HCT116 (cell line): ENCODE measurements at regions not wholly inside any gene's neighbourhood (a gene's known extent, or its start where the extent isn't known, plus 50 kb on each side); places are given as distances from the start of the nearest gene placed in this dataset.
"Not testable (repeated sequence)": the region's sequence is repeated elsewhere in the genome, so short reads cannot be mapped to it uniquely, and the experiment has no call there.

Experiments
- ATAC-seq: fragments of 200-7000 bp; cut with Tn5 transposase; 2 replicates; pipeline ENCODE4 v1.9.1; 2020; ENCODE audit warnings: mild to moderate bottlenecking, moderate library complexity
- BruUV-seq: library from RNA; stranded (reverse); fragments of 400-500 nt; replicated peaks from 2 replicates; lab custom pipeline; 2021; lab: Mats Ljungman, UMichigan
- CTCF ChIA-PET: fragments of 300-600 bp; sonication (Branson Sonifier 250); formaldehyde crosslinking; loops from one replicate; lab custom pipeline; 2021; ENCODE audit warnings: antibody characterized with exemption; lab: Charles Lee
- POLR2A ChIA-PET: fragments of 300-600, 350-600 bp; sonication (Branson Sonifier 250); formaldehyde crosslinking; loops from one replicate; lab custom pipeline; 2021; ENCODE audit warnings: antibody characterized with exemption; lab: Charles Lee
- RAD21 ChIA-PET, 2 experiments: fragments of 300-600 bp; sonication (Branson Sonifier 250); formaldehyde crosslinking; loops; one replicate each; lab custom pipeline; 2023; ENCODE audit warnings: low total read pairs in 2 of 2; ENCODE audit not compliant: uncharacterized antibody in 2 of 2, unreplicated experiment in 2 of 2, low non-redundant PET in 1 of 2; lab: Charles Lee
- DNase-seq: peaks from one replicate; pipeline ENCODE4 v3.0.0-alpha.2; 2010; ENCODE audit warnings: low read depth, low spot score
- H2AFZ ChIP-seq: fragments of 200-600 bp; shearing (Covaris generic), sonication (generic); 2 replicates; pipeline ENCODE4 v1.6.1; 2017; ENCODE audit warnings: low read depth, mixed run types, mixed read lengths, antibody characterized with exemption, low read length; ENCODE audit not compliant: poor library complexity, severe bottlenecking
- H3K27ac ChIP-seq: 2 replicates; pipeline ENCODE4 v1.5.1; 2012; ENCODE audit warnings: low read depth, low read length
- H3K27me3 ChIP-seq: fragments of 200-600 bp; sonication (generic); 2 replicates; pipeline ENCODE4 v1.6.1; 2016; ENCODE audit warnings: mixed run types, low read length, mixed read lengths; ENCODE audit not compliant: insufficient read depth
- H3K36me3 ChIP-seq, 2 experiments: fragments of 200-500 bp in 1 of 2; fragments of 200-600 bp in 1 of 2; sonication (Bioruptor generic) in 1 of 2; sonication (generic) in 1 of 2; 2 replicates each; pipeline versions ENCODE4 v1.5.1 to v1.6.1; 2014 to 2016; ENCODE audit warnings: low read length in 2 of 2, inconsistent platforms in 1 of 2, mixed read lengths in 1 of 2, mixed run types in 1 of 2; ENCODE audit not compliant: insufficient read depth in 2 of 2, control insufficient read depth in 1 of 2
- H3K4me1 ChIP-seq, 2 experiments: fragments of 200-600 bp in 1 of 2; sonication (generic) in 1 of 2; 2 replicates each; pipeline versions ENCODE4 v1.5.1 to v1.6.1; 2012 to 2017; ENCODE audit warnings: low read length in 2 of 2, inconsistent platforms in 1 of 2, mild to moderate bottlenecking in 1 of 2, mixed read lengths in 1 of 2, mixed run types in 1 of 2, moderate library complexity in 1 of 2; ENCODE audit not compliant: insufficient read depth in 2 of 2, control insufficient read depth in 1 of 2
- H3K4me2 ChIP-seq: fragments of 200-600 bp; sonication (generic); 2 replicates; pipeline ENCODE4 v1.6.1; 2017; ENCODE audit warnings: mixed run types, low read length, mixed read lengths
- H3K4me3 ChIP-seq, 2 experiments: fragments of 200-600 bp in 1 of 2; sonication (generic) in 1 of 2; replicated peaks in 1 of 2; 2 replicates each; pipeline ENCODE4 v1.5.1; 2011 to 2016; ENCODE audit warnings: low read length in 2 of 2, control low read depth in 1 of 2, low read depth in 1 of 2, mild to moderate bottlenecking in 1 of 2, mixed read lengths in 1 of 2, mixed run types in 1 of 2
- H3K79me2 ChIP-seq: fragments of 200-600 bp; sonication (generic); 2 replicates; pipeline ENCODE4 v1.6.1; 2017; ENCODE audit warnings: mild to moderate bottlenecking, mixed run types, low read length, moderate library complexity, mixed read lengths; ENCODE audit not compliant: insufficient read depth
- H3K9ac ChIP-seq: fragments of 200-600 bp; sonication (generic); 2 replicates; pipeline ENCODE4 v1.6.1; 2016; ENCODE audit warnings: low read length, mixed read lengths
- H3K9me2 ChIP-seq: fragments of 200-600 bp; sonication (generic), shearing (Covaris generic); 2 replicates; pipeline ENCODE4 v1.6.1; 2017; ENCODE audit warnings: mixed run types, mild to moderate bottlenecking, moderate library complexity; ENCODE audit not compliant: insufficient read depth
- H3K9me3 ChIP-seq, 2 experiments: fragments of 200-500 bp in 1 of 2; fragments of 200-600 bp in 1 of 2; sonication (Bioruptor generic) in 1 of 2; sonication (generic) in 1 of 2; 2 replicates each; pipeline ENCODE4 v1.6.1; 2014 to 2017; ENCODE audit warnings: low read length in 2 of 2, mixed read lengths in 2 of 2, inconsistent platforms in 1 of 2, low read depth in 1 of 2, mild to moderate bottlenecking in 1 of 2, mixed run types in 1 of 2, moderate library complexity in 1 of 2; ENCODE audit not compliant: control insufficient read depth in 1 of 2, insufficient read depth in 1 of 2
- H4K20me1 ChIP-seq: fragments of 200-600 bp; sonication (generic), shearing (Covaris generic); 2 replicates; pipeline ENCODE4 v1.6.1; 2017; ENCODE audit warnings: mixed run types, mild to moderate bottlenecking, moderate library complexity; ENCODE audit not compliant: insufficient read depth
- ELF1 ChIP-seq: IDR thresholded peaks from 2 replicates; pipeline ENCODE4 v1.6.1; 2012; ENCODE audit warnings: low read depth, borderline replicate concordance
- SIN3A ChIP-seq: IDR thresholded peaks from 2 replicates; pipeline ENCODE4 v1.6.1; 2012; ENCODE audit warnings: low read depth
- ZFX ChIP-seq: fragments of 450-650 bp; IDR thresholded peaks from 2 replicates; pipeline ENCODE4 v1.6.1; 2017
- intact Hi-C: fragments of 100-400 bp; cut with micrococcal nuclease; formaldehyde crosslinking; loops from 2 replicates; pipeline ENCODE4 v1.10.0; 2022
- TF ChIP-seq, protein P1 (sequence below): IDR thresholded peaks from 2 replicates; pipeline ENCODE4 v1.6.1; 2011; ENCODE audit warnings: mild to moderate bottlenecking, low read length, moderate library complexity; ENCODE audit not compliant: insufficient replicate concordance; ENCODE audit errors: extremely low read depth

DNA sequence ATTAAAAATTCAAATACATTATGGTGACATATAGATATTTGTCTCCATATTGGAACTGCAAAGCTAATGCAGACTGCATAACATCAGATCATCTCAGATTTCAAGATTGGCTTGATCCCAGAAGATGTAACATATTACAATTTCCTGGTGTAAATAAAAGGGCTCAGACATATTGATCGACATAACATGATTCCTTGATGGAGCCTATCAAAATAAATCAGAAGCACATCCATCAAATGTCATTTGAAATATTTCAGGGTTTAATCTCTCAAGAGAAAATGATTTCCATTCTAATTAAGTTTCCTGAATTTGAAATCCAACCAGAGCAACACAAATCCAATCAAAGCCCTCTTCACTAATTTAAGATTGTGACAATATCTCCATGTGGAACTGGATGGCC is 75.1 kb upstream of the UNC13C start:
- CTCF ChIA-PET: no interaction called here
- ATAC-seq (no peak), DNase-seq (no peak)
- Histone ChIP-seq H3K4me2 (no peak overlapping the region), H3K36me3 (no peaks in the 10 kb centered on the region), H3K27me3 (no peaks in the 10 kb centered on the region), H3K4me3 (no peak overlapping the region), H3K4me1 (no peaks in the 10 kb centered on the region), H2AFZ (no peak overlapping the region), H3K79me2 (no peaks in the 10 kb centered on the region), H3K9me3 (peaks cover 0 to 3% of the 10 kb centered on the region in 2 experiments; a peak in 2 of 4 replicates), H3K27ac (no peak overlapping the region), H3K9ac (no peak overlapping the region), H4K20me1 (no peaks in the 10 kb centered on the region), H3K9me2 (no peaks in the 10 kb centered on the region)
- intact Hi-C loops: no loop called here
- TF ChIP-seq, protein P1, sequence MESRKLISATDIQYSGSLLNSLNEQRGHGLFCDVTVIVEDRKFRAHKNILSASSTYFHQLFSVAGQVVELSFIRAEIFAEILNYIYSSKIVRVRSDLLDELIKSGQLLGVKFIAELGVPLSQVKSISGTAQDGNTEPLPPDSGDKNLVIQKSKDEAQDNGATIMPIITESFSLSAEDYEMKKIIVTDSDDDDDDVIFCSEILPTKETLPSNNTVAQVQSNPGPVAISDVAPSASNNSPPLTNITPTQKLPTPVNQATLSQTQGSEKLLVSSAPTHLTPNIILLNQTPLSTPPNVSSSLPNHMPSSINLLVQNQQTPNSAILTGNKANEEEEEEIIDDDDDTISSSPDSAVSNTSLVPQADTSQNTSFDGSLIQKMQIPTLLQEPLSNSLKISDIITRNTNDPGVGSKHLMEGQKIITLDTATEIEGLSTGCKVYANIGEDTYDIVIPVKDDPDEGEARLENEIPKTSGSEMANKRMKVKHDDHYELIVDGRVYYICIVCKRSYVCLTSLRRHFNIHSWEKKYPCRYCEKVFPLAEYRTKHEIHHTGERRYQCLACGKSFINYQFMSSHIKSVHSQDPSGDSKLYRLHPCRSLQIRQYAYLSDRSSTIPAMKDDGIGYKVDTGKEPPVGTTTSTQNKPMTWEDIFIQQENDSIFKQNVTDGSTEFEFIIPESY: no peak
- TF ChIP-seq ZFX: no peak
- no peak for TF ChIP-seq SIN3A
- TF ChIP-seq ELF1: no peak
- POLR2A ChIA-PET: no interaction called here
- RAD21 ChIA-PET: no interaction called here
- no TSS peak for BruUV-seq

DNA sequence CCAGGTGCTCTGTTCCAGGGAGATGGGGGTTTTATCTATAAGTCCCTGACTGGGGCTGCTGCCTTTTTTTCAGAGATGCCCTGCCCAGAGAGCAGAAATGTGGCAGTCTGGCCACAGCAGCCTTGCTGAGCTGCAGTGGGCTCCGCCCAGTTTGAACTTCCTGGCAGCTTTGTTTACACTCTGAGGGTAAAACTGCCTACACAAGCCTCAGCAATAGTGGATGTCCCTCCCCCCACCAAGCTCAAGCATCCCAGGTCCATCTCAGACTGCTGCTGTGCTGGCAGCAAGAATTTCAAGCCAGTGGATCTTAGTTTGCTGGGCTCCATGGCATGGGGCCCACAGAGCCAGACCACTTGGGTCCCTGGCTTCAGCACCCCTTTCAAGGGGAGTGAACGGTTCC is 84.8 kb upstream of the UNC13C start:
- H3K79me2 ChIP-seq, H3K4me1 ChIP-seq, H3K4me3 ChIP-seq, H3K36me3 ChIP-seq, H3K9ac ChIP-seq, H3K9me3 ChIP-seq, H2AFZ ChIP-seq, H3K4me2 ChIP-seq, DNase-seq, H3K27ac ChIP-seq, CTCF ChIA-PET, ATAC-seq, RAD21 ChIA-PET, BruUV-seq, H3K9me2 ChIP-seq, H4K20me1 ChIP-seq, H3K27me3 ChIP-seq, intact Hi-C loops, POLR2A ChIA-PET: not testable (repeated sequence)

DNA sequence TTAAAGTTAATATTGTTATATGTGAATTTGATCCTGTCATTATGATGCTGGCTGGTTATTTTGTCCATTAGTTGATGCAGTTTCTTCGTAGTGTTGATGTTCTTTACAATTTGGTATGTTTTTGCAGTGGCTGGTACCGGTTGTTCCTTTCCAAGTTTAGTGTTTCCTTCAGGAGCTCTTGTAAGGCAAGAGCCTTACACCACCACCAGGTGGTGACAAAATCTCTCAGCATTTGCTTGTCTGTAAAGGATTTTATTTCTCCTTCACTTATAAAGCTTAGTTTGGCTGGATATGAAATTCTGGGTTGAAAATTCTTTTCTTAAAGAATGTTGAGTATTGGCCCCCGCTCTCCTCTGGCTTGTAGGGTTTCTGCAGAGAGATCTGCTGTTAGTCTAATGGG is 86.4 kb upstream of the UNC13C start:
- H3K4me1 ChIP-seq, H3K79me2 ChIP-seq, ATAC-seq, BruUV-seq, H3K27me3 ChIP-seq, H2AFZ ChIP-seq, H3K36me3 ChIP-seq, RAD21 ChIA-PET, H3K9me3 ChIP-seq, H3K4me3 ChIP-seq, H4K20me1 ChIP-seq, H3K9me2 ChIP-seq, DNase-seq, CTCF ChIA-PET, H3K27ac ChIP-seq, POLR2A ChIA-PET, intact Hi-C loops, H3K9ac ChIP-seq, H3K4me2 ChIP-seq: not testable (repeated sequence)
